ENCODE measurements at regions not wholly inside any gene's neighbourhood (a gene's known extent, or its start where the extent isn't known, plus 50 kb on each side); places are given as distances from the start of the nearest gene placed in this dataset.
"Not testable (repeated sequence)": the region's sequence is repeated elsewhere in the genome, so short reads cannot be mapped to it uniquely, and the experiment has no call there.

DNA sequence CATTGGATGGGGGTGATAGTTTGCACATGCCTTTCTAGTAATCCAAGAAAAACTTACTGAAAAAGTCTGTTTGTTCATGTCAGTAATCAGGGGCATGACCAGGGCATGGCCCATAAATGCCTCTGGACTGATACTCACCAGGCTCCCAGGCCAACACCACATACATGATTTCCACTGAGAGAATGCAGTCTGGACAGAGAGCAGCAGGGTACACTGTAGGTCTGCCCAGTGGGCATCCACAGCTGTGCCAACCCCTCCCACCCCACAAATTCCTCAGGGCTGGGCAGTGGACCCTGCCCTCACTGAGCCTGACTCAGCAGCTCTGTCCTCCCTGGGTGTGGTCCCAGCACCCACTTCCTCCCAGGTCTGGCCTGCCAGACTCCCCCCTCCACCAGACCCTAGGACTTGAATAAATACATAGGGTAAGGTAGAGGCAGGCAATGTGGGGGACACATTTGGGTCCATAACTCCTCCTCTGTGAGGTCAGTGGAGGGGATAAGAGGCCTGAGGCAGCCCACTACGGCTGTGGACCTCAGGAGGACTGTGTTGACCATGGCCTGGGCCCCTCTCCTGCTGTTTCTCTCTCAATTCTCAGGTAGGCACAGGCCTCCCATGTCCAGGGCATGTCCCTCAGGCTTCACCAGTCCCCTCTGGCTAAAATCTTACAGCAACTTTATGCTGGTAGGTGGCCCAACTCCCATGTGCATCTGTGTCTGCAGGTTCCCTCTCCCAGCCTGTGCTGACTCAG lies 92.2 kb upstream of the TOP3B start:
- no peak for DNase-seq

DNA sequence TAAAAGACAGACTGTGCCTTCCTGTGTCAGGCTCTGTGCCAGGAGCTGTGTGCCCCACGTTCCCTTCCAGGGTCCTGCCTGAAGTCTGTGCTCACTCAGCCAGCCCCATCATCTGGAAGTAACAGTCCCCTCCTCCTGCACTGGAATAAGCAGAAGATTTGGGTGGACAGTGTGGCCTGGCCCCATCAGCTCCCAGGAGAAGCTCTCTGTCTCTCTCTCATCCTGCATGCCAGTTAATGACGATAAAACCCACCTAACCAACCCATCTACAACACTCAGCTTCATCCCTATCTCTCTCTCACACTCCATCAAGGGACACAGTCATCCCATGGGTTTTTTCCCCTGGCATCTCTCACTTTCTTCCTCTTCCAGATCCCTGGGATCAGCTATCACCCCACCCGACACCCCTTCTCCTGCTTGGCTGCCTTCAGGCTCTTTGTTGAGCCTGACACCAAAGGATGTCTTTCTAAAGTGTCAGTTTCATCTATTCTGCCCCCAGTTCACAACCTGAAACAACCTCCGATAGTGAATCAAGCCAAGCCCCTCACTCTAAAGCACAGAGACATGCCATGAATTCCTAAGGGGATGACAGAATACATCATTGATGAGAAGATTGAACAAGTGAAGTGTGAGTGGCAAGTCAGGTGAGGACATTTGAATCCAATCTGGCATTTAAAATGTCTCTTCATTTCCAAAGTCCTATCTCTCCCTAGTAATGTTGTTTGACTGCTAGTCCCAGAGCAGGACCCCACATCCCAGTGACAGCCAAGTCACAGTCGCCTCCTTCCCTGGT lies 91.4 kb upstream of the TOP3B start:
- no peak for DNase-seq

DNA sequence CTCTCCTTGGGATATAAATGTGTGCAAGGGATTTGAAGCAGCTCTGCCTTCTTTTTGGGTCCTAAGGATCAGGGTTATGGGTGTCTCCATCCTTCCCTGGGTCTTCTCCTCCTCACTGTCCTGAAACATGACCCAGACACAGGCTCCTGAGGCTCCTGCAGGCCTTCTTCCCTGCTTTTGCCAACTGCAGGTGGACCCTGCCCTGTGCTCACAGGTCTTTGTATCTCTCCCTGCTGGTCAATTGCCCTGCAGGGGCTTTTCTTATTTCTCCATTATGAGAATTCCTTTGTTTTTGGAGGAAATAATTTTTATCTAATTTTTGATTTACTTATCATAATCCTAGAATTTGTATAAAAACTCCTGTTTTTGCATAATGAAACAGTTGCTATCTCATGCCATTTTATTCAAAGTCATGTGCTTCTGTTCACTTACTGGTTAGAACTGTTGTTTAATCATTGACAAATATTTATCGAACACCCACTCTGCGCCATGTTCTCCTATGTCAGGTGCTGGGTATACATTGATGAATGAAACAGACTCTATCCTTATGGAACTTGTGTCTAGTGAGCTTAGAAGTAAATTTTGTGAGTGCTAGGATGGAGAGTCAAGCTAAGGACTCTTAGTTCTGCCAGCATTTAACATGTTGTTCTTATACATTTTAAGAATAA lies 89.7 kb upstream of the TOP3B start:
- DNase-seq = no peak

DNA sequence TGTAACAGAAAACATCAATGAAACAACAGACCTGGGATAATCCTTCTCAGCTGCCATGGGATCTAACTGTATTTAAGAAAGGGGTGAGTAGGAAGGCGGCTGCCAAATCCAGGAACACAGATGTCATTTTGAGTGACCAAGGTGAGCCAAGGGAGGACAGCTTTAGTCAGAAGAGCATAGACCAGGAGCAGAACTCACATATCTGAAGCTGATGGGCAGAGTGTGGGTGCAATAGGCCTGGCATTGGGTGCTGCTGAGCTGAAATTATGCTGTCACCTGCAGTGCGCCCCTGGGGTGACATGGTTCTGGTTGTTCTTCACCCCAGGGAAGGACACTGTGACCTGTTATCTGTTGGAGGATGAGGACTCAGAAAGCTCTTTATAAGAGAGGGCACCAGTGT lies 88.9 kb upstream of the TOP3B start:
- no peak for DNase-seq

DNA sequence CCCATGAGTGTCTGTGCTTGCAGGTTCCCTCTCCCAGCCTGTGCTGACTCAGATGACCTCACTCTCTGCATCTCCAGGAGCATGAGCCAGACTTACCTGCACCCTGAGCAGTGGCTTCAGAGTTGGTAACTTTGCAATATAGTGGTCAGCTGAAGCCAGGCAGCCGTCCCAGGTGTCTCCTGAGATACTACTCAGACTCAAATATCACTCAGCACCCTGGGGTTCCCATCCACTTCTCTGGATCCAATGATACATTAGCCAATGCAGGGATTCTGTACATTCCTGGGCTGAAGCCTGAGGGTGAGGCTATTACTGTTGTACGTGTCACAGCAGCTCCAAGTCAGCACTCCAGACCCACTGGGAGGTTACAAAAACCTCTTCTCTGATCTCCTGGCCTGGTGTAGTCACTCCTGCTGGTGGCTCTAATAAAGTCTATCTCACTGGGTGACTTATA lies 87.8 kb upstream of the TOP3B start:
- no peak for DNase-seq

DNA sequence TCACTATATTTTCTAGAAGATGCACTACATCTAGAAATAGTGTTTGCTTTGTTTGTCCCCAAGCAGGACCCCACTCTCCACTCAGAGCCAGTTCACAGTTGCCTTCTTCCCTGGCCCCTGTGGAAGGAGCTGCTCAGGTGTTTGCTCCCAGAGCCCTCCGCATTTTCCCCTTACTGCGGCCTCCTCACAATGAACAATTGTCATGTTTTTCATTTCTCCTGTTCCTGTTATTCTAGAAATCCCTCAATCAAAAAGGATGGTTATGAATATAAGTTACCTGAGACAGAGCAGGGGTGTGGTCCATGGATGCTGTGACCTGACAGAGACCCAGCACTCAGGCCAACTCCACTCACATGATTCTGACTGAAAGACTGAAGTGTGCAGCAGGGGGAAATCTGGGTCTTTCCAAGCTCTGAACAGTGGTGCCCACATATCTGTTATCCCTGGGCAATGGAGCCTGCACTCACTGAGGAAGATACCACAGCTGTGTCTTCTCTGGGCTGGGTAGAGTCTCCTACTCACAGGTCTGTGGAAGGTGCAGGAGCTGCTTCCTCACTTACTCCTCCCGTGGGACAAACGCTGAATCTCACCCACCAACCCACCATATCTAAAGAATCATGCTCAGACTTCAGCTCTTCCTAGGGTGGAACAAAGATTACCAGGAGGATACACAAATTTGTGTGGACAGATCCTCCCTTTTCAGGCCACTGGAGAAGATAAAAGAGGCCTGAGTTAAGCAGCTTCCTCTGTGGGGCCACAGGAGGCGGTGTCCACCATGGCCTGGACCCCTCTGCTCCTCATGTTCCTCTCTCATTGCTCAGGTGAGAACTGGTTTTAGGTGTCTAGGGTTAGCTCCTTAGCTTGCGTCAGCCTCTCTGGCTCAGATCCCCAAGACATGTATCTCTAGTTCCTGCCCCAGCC lies 87.1 kb upstream of the TOP3B start:
- DNase-seq = no peak

DNA sequence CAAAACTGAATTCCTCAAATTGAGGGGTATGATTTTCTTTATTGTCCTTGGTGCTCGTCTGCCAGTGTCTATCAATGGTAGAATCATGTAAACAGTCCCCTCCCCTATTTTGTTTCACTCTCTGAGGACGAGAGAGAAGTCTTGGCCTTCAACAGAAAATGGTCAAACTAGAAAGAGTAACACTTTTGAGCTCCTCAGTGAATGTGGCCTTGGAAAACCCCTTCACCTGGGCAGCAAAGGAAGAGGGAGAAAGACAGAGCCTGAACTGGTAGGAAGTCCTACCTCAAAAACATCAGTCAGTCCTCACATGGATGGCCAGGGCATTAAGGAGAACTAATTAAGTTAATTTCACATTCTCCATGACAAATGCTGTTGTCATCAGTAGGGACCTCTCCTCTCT lies 86.1 kb upstream of the TOP3B start:
- no peak for DNase-seq

DNA sequence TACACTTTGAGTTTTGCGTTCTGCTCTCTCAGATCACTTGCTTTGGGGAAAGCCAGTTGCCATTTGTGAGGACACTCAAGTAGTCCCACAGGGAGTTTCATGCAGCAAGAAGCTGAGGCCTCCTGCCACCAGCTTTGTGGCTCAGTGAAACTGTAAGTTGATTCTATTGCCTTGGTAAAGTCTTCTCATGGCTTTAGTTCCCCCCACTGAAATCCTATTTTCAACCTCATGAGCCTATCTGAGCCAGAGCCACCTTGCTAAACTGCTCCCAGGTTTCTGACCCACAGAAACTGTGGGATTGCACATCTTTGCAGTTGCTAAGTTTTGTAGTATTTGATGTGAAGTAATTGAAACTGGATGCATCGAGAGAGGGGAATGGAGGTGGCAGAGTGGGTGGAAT lies 85.4 kb upstream of the TOP3B start:
- no peak for DNase-seq

DNA sequence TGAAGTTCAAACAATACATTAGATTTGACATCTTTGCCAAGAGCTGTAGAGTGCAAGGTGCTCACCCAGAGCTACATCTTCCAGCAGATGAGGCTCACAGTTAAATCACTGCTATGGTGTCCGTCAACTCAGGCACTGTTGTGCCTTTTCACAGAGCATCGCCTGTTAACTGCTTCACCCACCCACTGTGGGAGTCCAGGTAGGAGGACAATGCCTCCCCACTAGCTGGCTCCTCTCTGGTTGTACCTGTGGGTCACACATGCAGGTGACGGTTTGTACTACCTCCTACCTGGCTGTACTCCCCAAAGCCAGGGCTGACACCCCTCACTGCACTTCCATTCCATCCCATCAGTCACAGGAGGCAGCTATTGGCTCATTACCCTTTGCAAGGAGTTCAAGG lies 84.6 kb upstream of the TOP3B start:
- DNase-seq = no peak

DNA sequence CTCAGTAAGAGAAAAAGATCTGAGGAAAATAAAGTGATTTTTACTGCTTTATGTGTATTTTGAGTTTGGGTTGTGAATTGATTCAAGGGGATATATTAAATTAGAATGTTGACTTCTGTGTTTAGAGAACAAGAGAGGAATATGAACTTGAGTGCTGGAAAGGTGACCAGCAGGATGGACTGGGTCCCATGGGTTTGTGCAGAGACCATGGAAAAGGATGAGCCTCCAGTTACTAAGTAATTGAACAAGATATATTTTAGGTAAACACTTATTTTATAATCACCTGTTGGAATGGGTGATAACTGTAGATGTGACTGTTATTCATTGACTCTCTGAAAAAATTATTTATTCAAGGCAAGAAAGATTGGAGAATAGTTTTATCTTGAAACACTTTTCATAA lies 82.0 kb upstream of the TOP3B start:
- DNase-seq = no peak

DNA sequence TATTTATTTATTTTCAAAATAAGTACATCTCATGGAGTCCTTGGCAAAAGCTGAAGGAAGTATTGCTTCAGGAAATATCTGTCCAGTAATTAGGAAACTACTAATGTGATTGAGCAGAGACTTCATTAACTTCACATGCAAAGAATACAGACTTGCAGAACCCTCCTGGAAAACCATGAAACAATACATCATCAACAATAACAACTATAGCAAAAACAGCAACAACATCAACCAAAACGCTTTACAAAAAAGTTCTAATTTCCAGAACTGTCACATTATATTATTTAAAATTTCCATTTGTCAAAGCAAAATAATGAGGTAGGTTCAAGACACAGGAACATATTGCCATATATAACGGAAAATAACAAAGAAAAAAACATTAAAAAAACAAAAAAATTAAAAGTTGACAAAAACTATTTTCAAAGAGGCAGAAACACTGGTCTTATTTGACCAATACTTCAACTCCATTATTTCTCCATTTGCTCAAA lies 79.8 kb upstream of the TOP3B start:
- no peak for DNase-seq

DNA sequence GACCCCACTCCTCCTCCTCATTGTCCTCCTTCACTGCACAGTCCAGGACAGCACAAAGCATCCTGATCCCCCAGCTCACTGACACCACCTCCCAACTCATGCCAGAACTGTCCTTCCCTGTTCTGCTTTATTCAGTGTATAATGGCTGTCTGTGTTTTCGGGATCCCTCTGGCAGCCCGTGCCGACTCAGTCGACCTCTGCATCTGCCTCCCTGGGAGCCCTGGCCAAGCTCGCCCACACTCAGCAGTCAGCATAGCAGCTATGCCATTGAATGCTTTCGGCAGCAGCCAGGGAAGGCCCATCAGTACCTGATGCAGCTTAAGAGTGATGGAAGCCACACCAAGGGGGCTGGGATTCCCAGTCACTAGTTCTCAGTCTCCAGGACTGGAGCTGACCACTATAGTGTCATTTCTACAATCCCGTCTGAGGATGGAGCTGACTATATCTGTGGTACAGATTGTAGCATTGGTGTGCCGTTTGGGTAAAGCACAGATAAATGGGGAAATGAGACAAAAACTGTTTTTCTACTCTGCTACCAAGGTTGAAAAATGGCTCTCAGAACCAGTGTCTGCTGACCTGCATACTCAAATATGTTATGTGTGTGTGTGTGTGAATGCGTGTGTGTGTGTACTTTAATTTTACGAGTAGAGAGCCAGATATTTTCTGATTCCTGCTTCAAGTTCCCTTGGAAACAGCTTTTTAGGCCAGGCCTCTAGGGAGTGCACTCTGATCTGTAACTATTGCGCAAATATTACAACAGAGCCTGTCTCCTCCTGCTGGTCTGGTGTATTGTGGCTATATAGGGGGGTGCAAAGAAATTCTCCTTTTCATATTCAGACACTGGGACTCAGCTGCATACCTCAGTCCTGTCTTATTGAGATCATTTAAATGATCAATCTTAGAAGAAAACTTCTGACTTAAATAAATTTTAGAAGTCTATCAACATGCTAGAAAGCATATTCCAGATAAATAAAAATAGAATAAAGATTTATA lies 78.8 kb upstream of the TOP3B start:
- DNase-seq = no peak

DNA sequence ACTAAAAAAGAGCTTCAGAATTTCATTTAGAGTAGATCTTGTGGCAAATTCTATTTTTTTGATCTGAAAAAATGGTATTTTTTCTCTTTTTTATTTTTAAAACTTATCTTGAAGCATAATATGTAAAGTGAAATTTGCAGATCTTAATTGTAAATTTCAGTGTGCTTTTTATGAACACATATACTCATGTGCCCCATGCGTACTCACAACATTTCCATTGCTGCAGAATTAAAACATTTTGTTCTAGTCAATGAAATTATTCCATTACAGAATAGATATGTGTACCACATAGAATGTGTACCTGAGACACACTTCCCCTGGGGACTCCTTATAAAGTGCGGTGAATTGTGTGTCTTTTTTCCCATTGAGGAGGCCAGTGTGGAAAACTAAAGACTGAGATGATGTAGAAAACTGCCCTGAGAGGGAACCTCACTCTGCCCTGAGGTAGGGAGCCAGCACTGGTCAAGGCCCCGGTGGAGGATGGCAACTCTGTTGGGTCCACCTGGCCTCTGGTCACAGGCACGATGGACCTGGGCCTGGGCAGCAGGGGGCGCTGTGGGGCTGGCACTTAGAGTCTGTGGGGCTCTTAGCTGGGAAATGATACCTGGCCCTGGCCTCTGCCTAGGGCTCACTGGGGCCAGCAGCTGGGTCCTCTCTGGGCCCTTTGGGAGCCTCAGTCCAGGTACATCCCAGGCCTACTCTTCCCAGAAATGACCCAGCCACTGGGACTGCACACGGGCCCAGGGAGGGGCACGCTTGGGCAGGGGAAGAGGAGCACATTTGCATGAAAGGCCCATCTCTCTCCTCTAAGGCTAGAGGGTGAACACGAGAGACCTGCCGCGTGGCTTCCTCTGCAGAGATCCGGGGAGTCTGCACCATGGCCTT lies 77.9 kb upstream of the TOP3B start:
- DNase-seq = peak; percentile 55

DNA sequence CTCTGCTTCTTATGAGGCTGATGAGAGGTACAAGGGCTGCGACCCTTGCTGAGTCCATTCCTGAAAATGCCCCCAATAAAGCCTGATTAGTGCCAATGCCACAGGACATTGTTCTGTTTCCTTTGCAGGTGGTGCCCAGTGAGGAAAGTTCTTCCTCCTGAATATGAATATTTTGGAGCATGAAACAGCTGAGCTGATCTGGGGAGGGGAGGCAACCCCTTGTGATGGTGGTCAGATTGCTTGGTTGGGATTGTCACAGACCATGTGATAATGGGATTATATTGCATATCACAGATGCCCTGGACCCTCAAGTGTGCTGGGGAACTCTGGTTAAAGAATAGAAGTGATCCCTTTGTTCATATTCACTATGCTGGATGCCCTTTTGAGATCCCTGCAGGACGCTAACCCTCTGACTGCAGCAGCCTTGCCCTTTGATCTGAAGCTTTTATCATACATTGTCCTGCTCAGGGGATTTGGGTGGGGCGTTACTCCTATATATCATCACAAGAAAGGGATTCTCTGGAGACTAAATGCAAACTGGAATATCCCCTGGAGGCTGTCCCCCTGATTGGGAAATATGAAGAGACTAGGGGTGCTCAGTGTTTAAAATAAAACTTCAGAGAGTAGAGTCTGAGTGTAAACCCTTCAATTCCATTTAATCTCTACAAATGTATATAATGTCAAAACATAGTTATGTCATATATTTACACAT lies 76.9 kb upstream of the TOP3B start:
- DNase-seq = no peak

DNA sequence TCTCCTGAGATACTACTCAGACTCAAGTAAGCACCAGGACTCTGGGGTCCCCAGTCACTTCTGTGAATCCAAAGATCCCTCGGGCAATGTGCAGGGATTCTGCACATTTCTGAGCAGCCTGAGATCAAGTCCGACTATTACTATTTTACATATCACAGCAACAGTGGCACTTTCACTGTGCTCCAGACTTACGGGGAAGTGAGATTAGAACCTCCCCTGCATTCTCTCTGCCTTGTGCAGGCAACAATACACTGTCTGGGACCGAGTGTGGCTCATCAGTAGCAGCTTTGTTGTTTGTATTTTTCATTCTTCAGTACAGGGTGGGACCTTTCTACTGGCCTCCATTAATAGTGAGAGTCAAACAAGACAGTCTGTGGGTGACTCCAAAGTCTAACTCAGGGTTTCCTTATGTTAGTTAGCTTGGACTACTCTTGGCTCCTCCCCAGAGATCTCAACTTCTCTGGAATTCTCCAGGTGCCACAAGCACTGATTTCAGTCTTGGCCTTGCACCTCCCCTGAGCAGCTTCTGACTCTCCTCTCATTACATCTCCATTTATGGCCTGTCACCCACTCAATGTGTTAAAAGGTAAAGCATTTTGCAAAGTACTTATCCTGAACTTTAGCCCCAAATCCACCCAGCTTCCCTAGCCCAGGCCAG lies 76.2 kb upstream of the TOP3B start:
- DNase-seq = no peak

DNA sequence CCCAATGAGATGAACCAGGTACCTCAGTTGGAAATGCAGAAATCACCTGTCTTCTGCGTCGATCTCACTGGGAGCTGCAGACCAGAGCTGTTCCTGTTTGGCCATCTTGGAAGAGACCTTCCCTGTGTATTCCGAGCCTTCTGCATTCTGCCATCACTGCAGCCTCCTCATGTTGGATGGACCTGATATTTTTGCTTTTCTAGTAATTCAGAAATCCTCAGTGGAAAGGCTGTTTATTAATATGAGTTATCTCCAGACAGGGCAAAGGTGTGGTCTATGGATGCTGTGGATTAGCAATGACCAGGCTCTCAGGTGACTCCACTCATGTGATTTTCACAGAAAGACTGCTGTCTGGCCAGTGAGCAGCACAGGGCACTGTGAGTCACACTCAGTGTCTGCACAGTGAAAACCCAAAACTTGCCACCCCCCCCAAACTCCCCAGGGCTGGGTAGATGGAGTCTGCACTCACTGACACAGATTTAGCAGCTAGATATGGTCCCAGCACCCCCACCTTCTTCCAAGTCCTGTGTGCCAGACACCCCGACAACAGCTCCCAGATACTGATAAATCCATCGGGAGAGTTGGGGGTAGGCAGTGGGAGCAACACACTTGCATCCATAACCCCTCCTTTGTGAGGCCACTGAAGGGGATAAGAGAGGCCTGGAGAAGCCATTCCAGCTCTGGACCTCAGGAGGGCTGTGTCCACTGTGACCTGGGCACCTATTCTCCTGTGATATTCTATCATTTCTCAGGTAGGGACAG lies 75.2 kb upstream of the TOP3B start:
- no peak for DNase-seq

DNA sequence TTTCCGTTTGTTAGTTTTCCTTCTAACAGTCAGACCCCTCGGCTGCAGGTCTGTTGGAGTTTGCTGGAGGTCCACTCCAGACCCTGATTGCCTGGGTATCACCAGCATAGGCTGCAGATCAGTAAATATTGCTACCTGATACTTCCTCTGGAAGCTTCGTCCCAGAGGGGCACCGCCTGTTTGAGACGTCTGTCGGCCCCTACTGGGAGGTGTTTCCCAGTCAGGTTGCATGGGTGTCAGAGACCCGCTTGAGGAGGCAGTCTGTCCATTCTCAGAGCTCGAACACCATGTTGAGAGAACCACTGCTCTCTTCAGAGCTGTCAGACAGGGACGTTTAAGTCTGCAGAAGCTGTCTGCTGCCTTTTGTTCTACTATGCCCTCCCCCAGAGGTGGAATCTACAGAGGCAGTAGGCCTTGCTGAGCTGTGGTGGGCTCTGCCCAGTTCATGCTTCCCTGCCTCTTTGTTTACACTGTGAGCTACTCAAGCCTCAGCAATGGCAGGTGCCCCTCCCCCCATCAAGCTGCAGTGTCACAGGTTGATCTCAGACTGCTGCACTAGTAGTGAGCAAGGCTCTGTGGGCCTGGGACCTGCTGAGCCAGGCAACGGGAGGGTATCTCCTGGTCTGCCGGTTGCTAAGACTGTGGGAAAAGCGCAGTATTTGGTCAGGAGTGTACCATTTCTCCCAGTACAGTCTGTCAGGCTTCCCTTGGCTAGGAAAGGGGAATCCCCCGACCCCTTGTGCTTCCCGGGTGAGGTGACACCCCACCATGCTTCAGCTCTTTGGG lies 74.4 kb upstream of the TOP3B start:
- not testable (repeated sequence) for DNase-seq

Data from CD4-positive, alpha-beta T cell treated with Interleukin-17A for 4 hours (primary cell).